ENCODE measurements at regions not wholly inside any gene's neighbourhood (a gene's known extent, or its start where the extent isn't known, plus 50 kb on each side); places are given as distances from the start of the nearest gene placed in this dataset.

DNA sequence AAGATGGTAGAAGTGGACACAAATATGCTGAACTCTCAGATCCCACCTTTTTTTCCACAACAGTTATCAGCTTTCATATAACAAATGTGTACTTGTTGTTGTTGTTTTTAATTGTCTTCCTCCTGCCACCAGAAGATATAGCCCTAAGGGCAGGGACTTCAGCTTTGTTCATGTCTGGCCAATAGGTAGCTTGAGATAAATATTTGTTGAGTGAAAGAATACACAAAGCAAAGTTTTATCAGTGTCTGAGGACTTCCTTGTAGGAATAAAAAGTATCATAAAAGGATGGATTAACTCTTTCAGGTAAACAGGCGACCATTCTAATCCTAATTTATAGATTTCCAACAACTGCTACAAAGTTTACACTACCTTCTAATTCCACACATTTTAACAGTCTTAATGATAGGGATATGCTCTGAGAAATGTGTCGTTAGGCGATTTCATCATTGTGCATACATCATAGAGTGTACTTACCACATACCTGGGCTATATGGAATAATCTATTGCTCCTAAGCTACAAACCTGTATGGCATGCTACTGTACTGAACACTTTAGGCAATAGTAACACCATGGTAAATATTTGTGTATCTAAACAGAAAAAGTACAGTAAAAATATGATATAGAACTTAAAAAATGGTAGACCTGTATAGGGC lies 186.1 kb downstream of the ATOH1 start:
- no peaks in the 10 kb centered on the region for H3K4me1 ChIP-seq (ENCODE audit: control insufficient read depth in 2 of 3, insufficient read depth in 2 of 3, low read depth in 1 of 3, low read length in 3 of 3)
- no peak for FAIRE-seq
- no peaks in the 10 kb centered on the region for H3K27me3 ChIP-seq (ENCODE audit: control insufficient read depth, insufficient read depth, low read length)
- H3K36me3 ChIP-seq (ENCODE audit: control insufficient read depth in 2 of 3, insufficient read depth in 3 of 3, low read length in 3 of 3): no peaks in the 10 kb centered on the region
- TF ChIP-seq, protein P1, sequence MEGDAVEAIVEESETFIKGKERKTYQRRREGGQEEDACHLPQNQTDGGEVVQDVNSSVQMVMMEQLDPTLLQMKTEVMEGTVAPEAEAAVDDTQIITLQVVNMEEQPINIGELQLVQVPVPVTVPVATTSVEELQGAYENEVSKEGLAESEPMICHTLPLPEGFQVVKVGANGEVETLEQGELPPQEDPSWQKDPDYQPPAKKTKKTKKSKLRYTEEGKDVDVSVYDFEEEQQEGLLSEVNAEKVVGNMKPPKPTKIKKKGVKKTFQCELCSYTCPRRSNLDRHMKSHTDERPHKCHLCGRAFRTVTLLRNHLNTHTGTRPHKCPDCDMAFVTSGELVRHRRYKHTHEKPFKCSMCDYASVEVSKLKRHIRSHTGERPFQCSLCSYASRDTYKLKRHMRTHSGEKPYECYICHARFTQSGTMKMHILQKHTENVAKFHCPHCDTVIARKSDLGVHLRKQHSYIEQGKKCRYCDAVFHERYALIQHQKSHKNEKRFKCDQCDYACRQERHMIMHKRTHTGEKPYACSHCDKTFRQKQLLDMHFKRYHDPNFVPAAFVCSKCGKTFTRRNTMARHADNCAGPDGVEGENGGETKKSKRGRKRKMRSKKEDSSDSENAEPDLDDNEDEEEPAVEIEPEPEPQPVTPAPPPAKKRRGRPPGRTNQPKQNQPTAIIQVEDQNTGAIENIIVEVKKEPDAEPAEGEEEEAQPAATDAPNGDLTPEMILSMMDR (IDR thresholded peaks at IDR 0.05; ENCODE audit: borderline replicate concordance, extremely low read depth, insufficient read depth): no peak
- no peaks in the 10 kb centered on the region for H3K9me3 ChIP-seq (ENCODE audit: control insufficient read depth in 2 of 3, insufficient read depth in 1 of 3, low read length in 3 of 3)
- DNase-seq: no peak
- H3K9ac ChIP-seq (ENCODE audit: low read length in 3 of 3): no peak overlapping the region
- intact Hi-C loops (cut with DNase I): no loop called here
- no peak overlapping the region for H3K4me3 ChIP-seq (ENCODE audit: low read length in 3 of 3)
- no peak overlapping the region for H3K27ac ChIP-seq (ENCODE audit: low read depth in 2 of 2, low read length in 2 of 2)

- no peak for FAIRE-seq
- TF ChIP-seq, protein P1 (IDR thresholded peaks at IDR 0.05; ENCODE audit: borderline replicate concordance, extremely low read depth, insufficient read depth): no peak
- H3K4me1 ChIP-seq (ENCODE audit: control insufficient read depth in 2 of 3, insufficient read depth in 2 of 3, low read depth in 1 of 3, low read length in 3 of 3): no peaks in the 10 kb centered on the region
Observed at GRCh38 chr4:94015956-94016355, 187.4 kb downstream of the ATOH1 start.

DNA sequence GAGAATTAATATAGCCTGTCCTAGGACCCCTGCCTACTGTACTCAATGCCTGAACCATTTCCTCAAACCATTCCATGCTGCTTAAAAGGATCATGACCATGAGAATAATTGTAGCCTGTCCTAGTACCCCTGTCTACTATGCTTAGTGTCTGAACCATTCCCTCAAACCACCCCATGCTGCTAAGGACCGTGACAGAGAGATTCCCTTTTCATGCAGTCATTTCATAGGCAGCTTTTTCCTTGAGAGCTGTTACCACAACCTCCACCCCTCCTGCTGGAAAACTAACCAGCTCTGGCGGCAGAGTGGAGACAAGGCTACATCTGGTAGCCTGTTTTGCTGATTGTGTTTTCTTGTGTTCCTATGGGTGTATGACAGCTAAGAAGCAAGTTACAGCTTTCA lies 174.9 kb upstream of the SMARCAD1 start:
- DNase-seq (no peak), FAIRE-seq (no peak)
- intact Hi-C loops (cut with DNase I): no loop called here
- no peak overlapping the region for H3K4me3 ChIP-seq (ENCODE audit: low read length in 3 of 3)
- no peak overlapping the region for H3K9ac ChIP-seq (ENCODE audit: low read length in 3 of 3)
- no peaks in the 10 kb centered on the region for H3K4me1 ChIP-seq (ENCODE audit: control insufficient read depth in 2 of 3, insufficient read depth in 2 of 3, low read depth in 1 of 3, low read length in 3 of 3)
- H3K36me3 ChIP-seq (ENCODE audit: control insufficient read depth in 2 of 3, insufficient read depth in 3 of 3, low read length in 3 of 3): no peaks in the 10 kb centered on the region
- TF ChIP-seq, protein P1 (IDR thresholded peaks at IDR 0.05; ENCODE audit: borderline replicate concordance, extremely low read depth, insufficient read depth): no peak
- H3K27me3 ChIP-seq (ENCODE audit: control insufficient read depth, insufficient read depth, low read length): no peaks in the 10 kb centered on the region
- H3K9me3 ChIP-seq (ENCODE audit: control insufficient read depth in 2 of 3, insufficient read depth in 1 of 3, low read length in 3 of 3): no peaks in the 10 kb centered on the region
- H3K27ac ChIP-seq (ENCODE audit: low read depth in 2 of 2, low read length in 2 of 2): no peak overlapping the region

More at GRCh38 chr4:94015956-94016355, 187.4 kb downstream of the ATOH1 start:
- intact Hi-C loops (cut with DNase I): no loop called here
- Histone ChIP-seq H3K9me3 (ENCODE audit: control insufficient read depth in 2 of 3, insufficient read depth in 1 of 3, low read length in 3 of 3) (no peaks in the 10 kb centered on the region), H3K27ac (ENCODE audit: low read depth in 2 of 2, low read length in 2 of 2) (no peak overlapping the region), H3K4me3 (ENCODE audit: low read length in 3 of 3) (no peak overlapping the region), H3K27me3 (ENCODE audit: control insufficient read depth, insufficient read depth, low read length) (no peaks in the 10 kb centered on the region), H3K36me3 (ENCODE audit: control insufficient read depth in 2 of 3, insufficient read depth in 3 of 3, low read length in 3 of 3) (no peaks in the 10 kb centered on the region), H3K9ac (ENCODE audit: low read length in 3 of 3) (no peak overlapping the region)
- DNase-seq: no peak

DNA sequence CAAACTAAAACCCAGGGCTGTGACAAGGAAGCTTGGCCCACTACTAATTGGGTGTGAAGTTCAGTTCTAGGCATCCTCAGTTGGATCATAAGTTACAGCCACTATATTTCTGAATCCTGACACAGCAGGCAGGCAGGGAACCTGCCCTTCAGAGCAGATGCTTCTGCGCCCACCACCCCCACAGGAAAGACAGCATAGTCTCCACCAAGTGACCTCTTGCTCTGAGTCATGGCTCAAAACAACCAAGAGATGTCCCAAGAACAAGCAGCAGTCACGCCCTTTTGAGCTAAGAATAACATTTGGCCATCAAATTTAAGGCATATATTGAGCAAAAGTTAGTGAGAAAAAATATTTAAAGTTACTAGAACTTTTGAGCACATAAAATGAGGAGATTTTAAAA lies 170.7 kb upstream of the SMARCAD1 start:
- intact Hi-C loops (cut with DNase I): no loop called here
- Histone ChIP-seq H3K9me3 (ENCODE audit: control insufficient read depth in 2 of 3, insufficient read depth in 1 of 3, low read length in 3 of 3) (no peaks in the 10 kb centered on the region), H3K36me3 (ENCODE audit: control insufficient read depth in 2 of 3, insufficient read depth in 3 of 3, low read length in 3 of 3) (no peaks in the 10 kb centered on the region), H3K27me3 (ENCODE audit: control insufficient read depth, insufficient read depth, low read length) (no peaks in the 10 kb centered on the region), H3K4me3 (ENCODE audit: low read length in 3 of 3) (no peak overlapping the region), H3K27ac (ENCODE audit: low read depth in 2 of 2, low read length in 2 of 2) (no peak overlapping the region), H3K4me1 (ENCODE audit: control insufficient read depth in 2 of 3, insufficient read depth in 2 of 3, low read depth in 1 of 3, low read length in 3 of 3) (no peaks in the 10 kb centered on the region), H3K9ac (ENCODE audit: low read length in 3 of 3) (no peak overlapping the region)
- DNase-seq (no peak), FAIRE-seq (no peak)
- TF ChIP-seq, protein P1 (IDR thresholded peaks at IDR 0.05; ENCODE audit: borderline replicate concordance, extremely low read depth, insufficient read depth): no peak
